ENCODE measurements at regions not wholly inside any gene's neighbourhood (a gene's known extent, or its start where the extent isn't known, plus 50 kb on each side); places are given as distances from the start of the nearest gene placed in this dataset.

- no peak for TF ChIP-seq GATA3 (IDR thresholded peaks at IDR 0.05; ENCODE audit: low read depth, low read length)
- TF ChIP-seq GATA2 (IDR thresholded peaks at IDR 0.05; ENCODE audit: low read depth, low read length) = no peak
Measured at GRCh38 chr4:28006021-28006420, 1145.4 kb downstream of the STIM2 start.

All from SH-SY5Y (cell line).